HEK293 (cell line): ENCODE measurements at regions not wholly inside any gene's neighbourhood (a gene's known extent, or its start where the extent isn't known, plus 50 kb on each side); places are given as distances from the start of the nearest gene placed in this dataset.

Experiments
- KLF16 ChIP-seq: fragments of 450-650 bp; formaldehyde crosslinking; IDR thresholded peaks from 2 replicates; pipeline ENCODE4 v1.5.1; 2017; ENCODE audit warnings: missing biosample characterization, missing genetic modification characterization
- MZF1 ChIP-seq: fragments of 450-650 bp; formaldehyde crosslinking; IDR thresholded peaks from 2 replicates; pipeline ENCODE4 v1.5.1; 2017; ENCODE audit warnings: missing biosample characterization, missing genetic modification characterization, borderline replicate concordance
- REPIN1 ChIP-seq: fragments of 450-650 bp; formaldehyde crosslinking; IDR thresholded peaks from 2 replicates; pipeline ENCODE4 v1.5.1; 2017; ENCODE audit warnings: missing biosample characterization, missing genetic modification characterization, low read depth
- SCRT1 ChIP-seq: fragments of 450-650 bp; formaldehyde crosslinking; IDR thresholded peaks from 2 replicates; pipeline ENCODE4 v1.5.1; 2016; ENCODE audit warnings: missing biosample characterization, missing genetic modification characterization, borderline replicate concordance
- ZBTB1 ChIP-seq: fragments of 450-650 bp; formaldehyde crosslinking; IDR thresholded peaks from 2 replicates; pipeline ENCODE4 v1.5.1; 2016; ENCODE audit warnings: missing biosample characterization, missing genetic modification characterization
- ZNF121 ChIP-seq: fragments of 450-650 bp; formaldehyde crosslinking; IDR thresholded peaks from 2 replicates; pipeline ENCODE4 v1.5.1; 2016; ENCODE audit warnings: missing biosample characterization, missing genetic modification characterization
- ZNF24 ChIP-seq: fragments of 450-650 bp; formaldehyde crosslinking; IDR thresholded peaks from 2 replicates; pipeline ENCODE4 v1.5.1; 2016; ENCODE audit warnings: missing biosample characterization, missing genetic modification characterization
- ZNF354C ChIP-seq: fragments of 450-650 bp; formaldehyde crosslinking; IDR thresholded peaks from 2 replicates; pipeline ENCODE4 v1.5.1; 2016; ENCODE audit warnings: missing biosample characterization, missing genetic modification characterization, low read depth, borderline replicate concordance
- ZNF518A ChIP-seq: fragments of 450-650 bp; formaldehyde crosslinking; conservative IDR thresholded peaks from 2 replicates; pipeline ENCODE4 v1.5.1; 2016; ENCODE audit warnings: low read depth, missing biosample characterization, missing genetic modification characterization
- ZNF610 ChIP-seq: fragments of 450-650 bp; formaldehyde crosslinking; IDR thresholded peaks from 2 replicates; pipeline ENCODE4 v1.5.1; 2016; ENCODE audit warnings: missing biosample characterization, missing genetic modification characterization, borderline replicate concordance
- ZNF658 ChIP-seq: fragments of 450-650 bp; formaldehyde crosslinking; IDR thresholded peaks from 2 replicates; pipeline ENCODE4; 2016; ENCODE audit warnings: missing biosample characterization, missing genetic modification characterization
- TF ChIP-seq, protein P1 (sequence below): fragments of 450-650 bp; formaldehyde crosslinking; IDR thresholded peaks from 2 replicates; pipeline ENCODE4 v1.5.1; 2016; ENCODE audit warnings: missing biosample characterization, missing genetic modification characterization
- TF ChIP-seq, protein P2 (sequence below): sonication (generic); formaldehyde crosslinking; IDR thresholded peaks from 2 replicates; pipeline ENCODE4 v1.8.1; 2022; ENCODE audit warnings: mild to moderate bottlenecking, moderate library complexity, missing genetic modification reagents

DNA sequence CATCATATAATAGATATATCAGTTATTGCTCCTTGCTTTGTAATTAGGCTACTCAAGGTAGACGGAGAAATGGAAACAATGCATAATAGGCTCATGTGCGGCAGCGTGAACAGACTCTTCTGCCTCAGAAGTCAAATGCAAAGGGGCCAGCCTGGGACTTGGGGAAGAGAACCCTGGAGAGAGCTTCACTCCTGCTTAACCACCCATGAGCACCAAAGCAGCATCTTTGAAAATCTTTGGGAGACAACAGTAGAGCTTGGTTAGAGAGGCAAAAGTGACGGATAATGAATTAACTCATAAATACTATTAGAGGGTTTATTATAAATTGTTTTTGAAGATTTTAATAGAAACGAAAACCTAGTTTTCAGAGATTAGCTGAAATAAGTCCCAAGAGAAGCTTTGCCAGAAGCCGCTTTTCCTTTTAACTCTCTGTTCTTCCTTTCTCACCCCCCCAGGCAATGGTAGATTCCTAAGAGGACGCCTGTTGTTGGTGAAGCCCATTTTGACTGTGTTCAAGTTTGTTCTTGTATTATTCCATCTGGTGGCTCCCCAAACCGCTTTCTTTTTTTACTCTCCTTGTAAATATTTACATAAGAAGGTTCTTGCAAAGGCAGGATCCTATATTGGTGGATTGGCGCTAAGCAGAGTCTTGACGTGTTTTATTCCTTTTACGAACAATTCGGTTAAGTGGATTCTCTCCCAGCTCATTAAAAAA is 196.0 kb upstream of the TPRG1 start:
- TF ChIP-seq, protein P1, sequence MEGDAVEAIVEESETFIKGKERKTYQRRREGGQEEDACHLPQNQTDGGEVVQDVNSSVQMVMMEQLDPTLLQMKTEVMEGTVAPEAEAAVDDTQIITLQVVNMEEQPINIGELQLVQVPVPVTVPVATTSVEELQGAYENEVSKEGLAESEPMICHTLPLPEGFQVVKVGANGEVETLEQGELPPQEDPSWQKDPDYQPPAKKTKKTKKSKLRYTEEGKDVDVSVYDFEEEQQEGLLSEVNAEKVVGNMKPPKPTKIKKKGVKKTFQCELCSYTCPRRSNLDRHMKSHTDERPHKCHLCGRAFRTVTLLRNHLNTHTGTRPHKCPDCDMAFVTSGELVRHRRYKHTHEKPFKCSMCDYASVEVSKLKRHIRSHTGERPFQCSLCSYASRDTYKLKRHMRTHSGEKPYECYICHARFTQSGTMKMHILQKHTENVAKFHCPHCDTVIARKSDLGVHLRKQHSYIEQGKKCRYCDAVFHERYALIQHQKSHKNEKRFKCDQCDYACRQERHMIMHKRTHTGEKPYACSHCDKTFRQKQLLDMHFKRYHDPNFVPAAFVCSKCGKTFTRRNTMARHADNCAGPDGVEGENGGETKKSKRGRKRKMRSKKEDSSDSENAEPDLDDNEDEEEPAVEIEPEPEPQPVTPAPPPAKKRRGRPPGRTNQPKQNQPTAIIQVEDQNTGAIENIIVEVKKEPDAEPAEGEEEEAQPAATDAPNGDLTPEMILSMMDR (tag by site-specific recombination): no peak
- TF ChIP-seq ZNF518A (tag by site-specific recombination) (no peak), SCRT1 (tag by site-specific recombination) (no peak), ZNF354C (no peak), ZNF658 (no peak), ZNF610 (no peak), MZF1 (tag by site-specific recombination) (no peak), REPIN1 (tag by site-specific recombination) (no peak), ZNF121 (tag by site-specific recombination) (no peak), ZNF24 (no peak), KLF16 (tag by site-specific recombination) (no peak), ZBTB1 (tag by site-specific recombination) (no peak)
- TF ChIP-seq, protein P2, sequence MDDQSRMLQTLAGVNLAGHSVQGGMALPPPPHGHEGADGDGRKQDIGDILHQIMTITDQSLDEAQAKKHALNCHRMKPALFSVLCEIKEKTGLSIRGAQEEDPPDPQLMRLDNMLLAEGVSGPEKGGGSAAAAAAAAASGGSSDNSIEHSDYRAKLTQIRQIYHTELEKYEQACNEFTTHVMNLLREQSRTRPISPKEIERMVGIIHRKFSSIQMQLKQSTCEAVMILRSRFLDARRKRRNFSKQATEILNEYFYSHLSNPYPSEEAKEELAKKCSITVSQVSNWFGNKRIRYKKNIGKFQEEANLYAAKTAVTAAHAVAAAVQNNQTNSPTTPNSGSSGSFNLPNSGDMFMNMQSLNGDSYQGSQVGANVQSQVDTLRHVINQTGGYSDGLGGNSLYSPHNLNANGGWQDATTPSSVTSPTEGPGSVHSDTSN (CRISPR knock-in tag): no peak
